Left ventricle myocardium inferior (tissue), 1 donor: ENCODE measurements at regions not wholly inside any gene's neighbourhood (a gene's known extent, or its start where the extent isn't known, plus 50 kb on each side); places are given as distances from the start of the nearest gene placed in this dataset.

Experiments used
- DNase-seq: peaks from one replicate; pipeline ENCODE4 v3.0.0-alpha.2; 2020
- H3K27ac ChIP-seq: fragments of 200-600 bp; replicated peaks from 2 replicates; pipeline ENCODE4 v1.8.0; 2021
- H3K27me3 ChIP-seq: fragments of 200-600 bp; 2 replicates; pipeline ENCODE4 v1.8.0; 2021; ENCODE audit warnings: low read depth
- H3K36me3 ChIP-seq: fragments of 200-600 bp; 2 replicates; pipeline ENCODE4 v1.8.0; 2021
- H3K4me1 ChIP-seq: fragments of 200-600 bp; 2 replicates; pipeline ENCODE4 v1.8.0; 2021
- H3K4me3 ChIP-seq: fragments of 200-600 bp; 2 replicates; pipeline ENCODE4 v1.8.0; 2021; ENCODE audit warnings: mild to moderate bottlenecking, moderate library complexity
- H3K9me3 ChIP-seq: fragments of 200-600 bp; replicated peaks from 2 replicates; pipeline ENCODE4 v1.8.0; 2021
- intact Hi-C: fragments of 100-400 bp; cut with micrococcal nuclease; formaldehyde crosslinking; loops from one replicate; pipeline ENCODE4 v1.11.0; 2022
- TF ChIP-seq, protein P1 (sequence below): fragments of 200-600 bp; IDR thresholded peaks from 2 replicates; pipeline ENCODE4 v1.8.0; 2021; ENCODE audit warnings: antibody characterized with exemption, mild to moderate bottlenecking, borderline replicate concordance
- donor health status: DM: no; HTN: yes; CAD: no; lungs with severe emphysema.

DNA sequence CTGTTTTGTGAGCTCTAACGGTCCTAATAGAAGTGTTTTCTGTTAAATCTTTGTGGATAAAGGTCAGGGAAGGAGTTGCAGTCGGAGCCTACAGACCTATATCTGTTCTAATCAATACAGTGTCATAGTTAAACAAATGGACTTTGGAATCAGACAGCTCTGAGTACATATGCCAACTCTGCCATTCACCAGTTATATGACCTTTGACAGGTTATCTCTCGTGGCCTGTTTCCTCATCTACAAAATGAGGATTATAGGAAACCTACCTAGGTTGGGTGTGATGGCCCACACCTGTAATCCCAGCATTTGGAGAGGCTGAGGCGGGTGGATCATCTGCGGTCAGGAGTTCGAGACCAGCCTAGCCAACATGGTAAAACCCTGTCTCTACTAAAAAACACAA lies 89.7 kb downstream of the MID1IP1 start:
- no peaks in the 10 kb centered on the region for H3K4me1 ChIP-seq
- no peak for DNase-seq
- H3K27me3 ChIP-seq: no peaks in the 10 kb centered on the region
- intact Hi-C loops: no loop called here
- H3K36me3 ChIP-seq: no peaks in the 10 kb centered on the region
- no peaks in the 10 kb centered on the region for H3K9me3 ChIP-seq
- H3K27ac ChIP-seq: no peak overlapping the region
- TF ChIP-seq, protein P1, sequence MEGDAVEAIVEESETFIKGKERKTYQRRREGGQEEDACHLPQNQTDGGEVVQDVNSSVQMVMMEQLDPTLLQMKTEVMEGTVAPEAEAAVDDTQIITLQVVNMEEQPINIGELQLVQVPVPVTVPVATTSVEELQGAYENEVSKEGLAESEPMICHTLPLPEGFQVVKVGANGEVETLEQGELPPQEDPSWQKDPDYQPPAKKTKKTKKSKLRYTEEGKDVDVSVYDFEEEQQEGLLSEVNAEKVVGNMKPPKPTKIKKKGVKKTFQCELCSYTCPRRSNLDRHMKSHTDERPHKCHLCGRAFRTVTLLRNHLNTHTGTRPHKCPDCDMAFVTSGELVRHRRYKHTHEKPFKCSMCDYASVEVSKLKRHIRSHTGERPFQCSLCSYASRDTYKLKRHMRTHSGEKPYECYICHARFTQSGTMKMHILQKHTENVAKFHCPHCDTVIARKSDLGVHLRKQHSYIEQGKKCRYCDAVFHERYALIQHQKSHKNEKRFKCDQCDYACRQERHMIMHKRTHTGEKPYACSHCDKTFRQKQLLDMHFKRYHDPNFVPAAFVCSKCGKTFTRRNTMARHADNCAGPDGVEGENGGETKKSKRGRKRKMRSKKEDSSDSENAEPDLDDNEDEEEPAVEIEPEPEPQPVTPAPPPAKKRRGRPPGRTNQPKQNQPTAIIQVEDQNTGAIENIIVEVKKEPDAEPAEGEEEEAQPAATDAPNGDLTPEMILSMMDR: no peak
- no peak overlapping the region for H3K4me3 ChIP-seq

DNA sequence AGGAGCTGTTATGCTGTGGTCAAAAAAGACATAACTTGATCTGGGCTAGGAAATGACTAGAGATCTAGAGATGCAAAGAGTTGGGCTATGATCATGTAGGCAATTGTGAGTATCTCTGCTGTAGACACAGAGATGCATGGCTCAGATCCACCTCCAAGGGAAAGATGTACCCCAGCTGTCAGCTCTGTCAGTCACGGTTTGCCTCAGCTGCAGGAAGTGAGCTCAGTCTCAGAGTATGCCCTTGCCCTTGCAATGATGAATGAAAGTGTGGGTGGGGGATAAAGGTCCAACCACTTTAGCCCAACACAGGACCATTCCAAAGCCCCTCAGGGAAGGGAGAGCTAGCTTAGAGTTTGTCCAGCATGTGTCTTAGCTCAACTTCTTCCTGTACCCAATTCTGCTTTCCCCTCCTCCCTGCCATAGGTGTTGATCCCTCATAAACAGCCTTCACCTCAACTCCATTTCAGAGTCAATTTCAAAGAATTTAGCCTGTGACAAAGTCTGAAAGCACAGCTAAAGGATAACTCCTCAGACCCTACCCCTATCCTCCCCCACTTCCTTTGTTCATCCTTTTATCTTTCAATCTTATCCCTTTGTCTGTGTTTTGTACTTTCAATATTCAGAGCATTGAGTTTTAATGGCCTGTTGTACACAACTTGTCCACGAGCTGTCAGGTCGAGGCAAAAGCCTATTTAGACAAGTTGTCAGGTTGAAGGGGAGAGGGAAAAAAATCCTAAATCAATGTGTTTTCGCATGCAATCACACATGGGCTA lies 90.6 kb downstream of the MID1IP1 start:
- Histone ChIP-seq H3K9me3 (no peaks in the 10 kb centered on the region), H3K27me3 (no peaks in the 10 kb centered on the region), H3K4me1 (no peaks in the 10 kb centered on the region), H3K27ac (no peak overlapping the region), H3K4me3 (no peak overlapping the region), H3K36me3 (no peaks in the 10 kb centered on the region)
- intact Hi-C loops: no loop called here
- TF ChIP-seq, protein P1: no peak
- DNase-seq: no peak

DNA sequence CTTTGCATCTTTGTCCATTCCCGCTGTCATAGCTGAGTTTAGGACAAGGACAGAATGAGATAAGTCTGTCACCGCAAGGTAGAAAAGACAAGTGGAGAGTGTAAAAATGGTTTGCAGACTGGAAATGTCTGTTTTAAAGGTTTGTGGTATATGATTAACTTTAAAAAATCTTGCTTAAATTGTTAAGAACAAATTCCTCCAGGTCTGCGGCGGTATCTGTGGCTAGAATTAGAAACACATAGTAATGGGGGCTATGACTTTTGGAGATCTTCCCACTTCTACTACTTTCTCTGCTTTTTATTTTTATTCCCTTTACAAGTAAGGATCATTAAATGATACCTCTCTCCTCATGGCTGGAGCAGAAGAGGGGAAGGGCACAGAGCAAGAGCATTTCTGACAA lies 92.2 kb downstream of the MID1IP1 start:
- TF ChIP-seq, protein P1: no peak
- Histone ChIP-seq H3K36me3 (no peaks in the 10 kb centered on the region), H3K27ac (no peak overlapping the region), H3K4me3 (no peak overlapping the region), H3K27me3 (no peaks in the 10 kb centered on the region), H3K9me3 (no peaks in the 10 kb centered on the region), H3K4me1 (no peaks in the 10 kb centered on the region)
- DNase-seq: no peak
- intact Hi-C loops: no loop called here

DNA sequence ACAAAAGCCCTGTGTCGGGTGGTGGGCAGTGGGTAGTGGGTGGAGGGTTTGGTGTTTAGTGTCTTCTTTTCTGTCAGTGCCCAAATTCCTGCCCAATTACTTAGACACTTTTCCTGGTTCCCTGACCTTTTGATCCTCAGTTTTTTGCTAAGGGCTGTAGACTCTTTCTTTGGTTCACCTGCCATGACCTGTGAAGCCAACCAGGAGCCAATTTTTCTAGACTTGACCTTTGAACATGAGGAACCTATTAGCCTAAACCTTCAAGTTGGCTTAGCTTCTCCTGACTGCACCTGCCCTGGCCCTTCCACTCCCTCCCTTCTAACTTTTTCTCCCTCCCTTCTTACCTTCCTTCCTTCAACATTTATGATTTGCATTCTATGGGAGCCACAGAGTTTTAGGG lies 94.5 kb downstream of the MID1IP1 start:
- intact Hi-C loops: no loop called here
- Histone ChIP-seq H3K4me1 (no peaks in the 10 kb centered on the region), H3K27ac (no peak overlapping the region), H3K9me3 (no peaks in the 10 kb centered on the region), H3K36me3 (no peaks in the 10 kb centered on the region), H3K4me3 (no peak overlapping the region), H3K27me3 (no peaks in the 10 kb centered on the region)
- DNase-seq: no peak
- TF ChIP-seq, protein P1: no peak

- DNase-seq: no peak
- Histone ChIP-seq H3K36me3 (no peaks in the 10 kb centered on the region), H3K4me1 (no peaks in the 10 kb centered on the region), H3K27ac (no peak overlapping the region), H3K4me3 (no peak overlapping the region), H3K27me3 (no peaks in the 10 kb centered on the region), H3K9me3 (no peaks in the 10 kb centered on the region)
- intact Hi-C loops: no loop called here
- TF ChIP-seq, protein P1: no peak
Measured at GRCh38 chrX:38896724-38897298, 95.6 kb downstream of the MID1IP1 start.
